ENCODE measurements at regions not wholly inside any gene's neighbourhood (a gene's known extent, or its start where the extent isn't known, plus 50 kb on each side); places are given as distances from the start of the nearest gene placed in this dataset.

DNA sequence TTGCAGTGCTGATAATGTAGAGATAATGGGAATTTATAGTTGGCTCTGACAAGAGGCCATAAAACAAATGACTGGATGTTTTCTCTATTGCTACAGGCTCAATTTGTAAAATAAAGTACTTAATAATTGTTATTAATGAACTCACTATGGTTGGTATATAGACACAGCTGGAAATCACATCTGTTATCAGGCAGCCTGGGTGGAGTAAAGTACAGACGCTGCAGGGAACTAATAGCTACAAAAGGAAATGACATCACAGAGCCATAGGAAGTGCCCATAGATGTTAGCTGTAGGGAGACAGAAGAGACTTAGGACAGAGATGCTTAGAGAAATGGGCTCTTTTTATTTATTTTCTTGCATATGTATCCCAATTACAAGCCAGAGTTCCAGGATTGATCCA, 81.0 kb upstream of the SNX19 start:
- TF ChIP-seq ELF4 (CRISPR knock-in tag; IDR thresholded peaks at IDR 0.05; ENCODE audit: low read depth) (no peak), ZNF138 (CRISPR knock-in tag; conservative IDR thresholded peaks at IDR 0.05) (no peak)
- TF ChIP-seq, protein P1, sequence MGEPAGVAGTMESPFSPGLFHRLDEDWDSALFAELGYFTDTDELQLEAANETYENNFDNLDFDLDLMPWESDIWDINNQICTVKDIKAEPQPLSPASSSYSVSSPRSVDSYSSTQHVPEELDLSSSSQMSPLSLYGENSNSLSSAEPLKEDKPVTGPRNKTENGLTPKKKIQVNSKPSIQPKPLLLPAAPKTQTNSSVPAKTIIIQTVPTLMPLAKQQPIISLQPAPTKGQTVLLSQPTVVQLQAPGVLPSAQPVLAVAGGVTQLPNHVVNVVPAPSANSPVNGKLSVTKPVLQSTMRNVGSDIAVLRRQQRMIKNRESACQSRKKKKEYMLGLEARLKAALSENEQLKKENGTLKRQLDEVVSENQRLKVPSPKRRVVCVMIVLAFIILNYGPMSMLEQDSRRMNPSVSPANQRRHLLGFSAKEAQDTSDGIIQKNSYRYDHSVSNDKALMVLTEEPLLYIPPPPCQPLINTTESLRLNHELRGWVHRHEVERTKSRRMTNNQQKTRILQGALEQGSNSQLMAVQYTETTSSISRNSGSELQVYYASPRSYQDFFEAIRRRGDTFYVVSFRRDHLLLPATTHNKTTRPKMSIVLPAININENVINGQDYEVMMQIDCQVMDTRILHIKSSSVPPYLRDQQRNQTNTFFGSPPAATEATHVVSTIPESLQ (CRISPR knock-in tag; IDR thresholded peaks at IDR 0.05) = no peak
